Breast epithelium (tissue), 3 donors: ENCODE measurements at regions not wholly inside any gene's neighbourhood (a gene's known extent, or its start where the extent isn't known, plus 50 kb on each side); places are given as distances from the start of the nearest gene placed in this dataset.

ENCODE experiments used
- POLR2A ChIP-seq: fragments of 450-650 bp; IDR thresholded peaks from one replicate; pipeline ENCODE4 v1.6.1; 2016; ENCODE audit warnings: antibody characterized with exemption, mild to moderate bottlenecking, moderate library complexity
- TF ChIP-seq, protein P1 (sequence below), 3 donors: fragments of 450-650 bp; IDR thresholded peaks; one replicate each; pipeline ENCODE4 v1.5.1; 2016 to 2017; ENCODE audit warnings: antibody characterized with exemption in 3 of 3, mild to moderate bottlenecking in 3 of 3, moderate library complexity in 3 of 3

DNA sequence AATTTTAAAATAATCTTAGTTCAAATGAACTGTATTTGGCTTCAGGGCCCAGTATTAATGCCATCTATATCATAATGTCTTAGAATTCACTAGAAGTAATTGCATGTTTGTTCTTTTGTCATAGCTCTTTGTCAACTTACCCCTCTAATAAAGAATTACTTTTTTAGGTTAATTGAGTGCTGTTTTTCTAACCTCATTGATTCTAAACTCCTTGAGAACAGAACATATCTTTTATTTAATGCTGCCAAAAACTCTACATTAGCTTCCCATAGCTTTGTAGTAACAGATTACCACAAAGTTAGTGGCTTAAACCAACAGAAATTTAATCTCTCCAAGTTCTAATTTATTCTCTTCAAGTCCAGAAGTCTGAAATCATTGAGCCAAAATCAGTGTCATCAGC, 242.4 kb downstream of the LURAP1L start:
- TF ChIP-seq, protein P1, sequence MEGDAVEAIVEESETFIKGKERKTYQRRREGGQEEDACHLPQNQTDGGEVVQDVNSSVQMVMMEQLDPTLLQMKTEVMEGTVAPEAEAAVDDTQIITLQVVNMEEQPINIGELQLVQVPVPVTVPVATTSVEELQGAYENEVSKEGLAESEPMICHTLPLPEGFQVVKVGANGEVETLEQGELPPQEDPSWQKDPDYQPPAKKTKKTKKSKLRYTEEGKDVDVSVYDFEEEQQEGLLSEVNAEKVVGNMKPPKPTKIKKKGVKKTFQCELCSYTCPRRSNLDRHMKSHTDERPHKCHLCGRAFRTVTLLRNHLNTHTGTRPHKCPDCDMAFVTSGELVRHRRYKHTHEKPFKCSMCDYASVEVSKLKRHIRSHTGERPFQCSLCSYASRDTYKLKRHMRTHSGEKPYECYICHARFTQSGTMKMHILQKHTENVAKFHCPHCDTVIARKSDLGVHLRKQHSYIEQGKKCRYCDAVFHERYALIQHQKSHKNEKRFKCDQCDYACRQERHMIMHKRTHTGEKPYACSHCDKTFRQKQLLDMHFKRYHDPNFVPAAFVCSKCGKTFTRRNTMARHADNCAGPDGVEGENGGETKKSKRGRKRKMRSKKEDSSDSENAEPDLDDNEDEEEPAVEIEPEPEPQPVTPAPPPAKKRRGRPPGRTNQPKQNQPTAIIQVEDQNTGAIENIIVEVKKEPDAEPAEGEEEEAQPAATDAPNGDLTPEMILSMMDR (IDR thresholded peaks at IDR 0.05), result no peak
- TF ChIP-seq POLR2A, result no peak
